ENCODE measurements at regions not wholly inside any gene's neighbourhood (a gene's known extent, or its start where the extent isn't known, plus 50 kb on each side); places are given as distances from the start of the nearest gene placed in this dataset.

DNA sequence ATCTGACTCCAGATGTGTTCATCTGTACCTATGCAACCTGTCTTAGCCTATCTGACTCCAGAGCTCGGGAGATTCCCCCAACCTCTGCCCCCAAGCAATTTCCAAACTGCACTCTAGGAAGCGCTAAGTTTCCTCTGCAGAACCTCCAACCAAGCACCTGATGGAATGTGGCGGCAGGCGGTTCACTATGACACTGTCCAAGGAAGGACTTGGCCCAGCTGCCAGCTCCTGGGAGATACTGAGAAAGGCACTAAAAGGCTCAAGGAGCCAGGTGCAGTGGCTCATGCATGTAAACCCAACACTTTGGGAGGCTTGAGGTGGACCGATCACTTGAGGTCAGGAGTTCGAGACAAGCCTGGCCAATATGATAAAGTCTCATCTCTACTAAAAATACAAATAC, 244.0 kb downstream of the BCL11B start:
- intact Hi-C loops (cut with DNase I; ENCODE audit: low total_unique reads) = no loop called here
- H3K4me3 ChIP-seq = no peak overlapping the region
- no peak for DNase-seq (ENCODE audit: low spot score in 2 of 2)

GRCh38 chr14:99028521-99028920, 243.5 kb downstream of the BCL11B start:
- DNase-seq (ENCODE audit: low spot score in 2 of 2) = no peak
- H3K27ac ChIP-seq = no peak overlapping the region
- no peaks in the 10 kb centered on the region for H3K27me3 ChIP-seq
- no peaks in the 10 kb centered on the region for H3K4me1 ChIP-seq
- intact Hi-C loops (cut with DNase I; ENCODE audit: low total_unique reads) = no loop called here
- no peaks in the 10 kb centered on the region for H3K36me3 ChIP-seq
- no peak for TF ChIP-seq POLR2AphosphoS5 (IDR thresholded peaks at IDR 0.05)
- TF ChIP-seq POLR2A (IDR thresholded peaks at IDR 0.05) = no peak
- H3K9me3 ChIP-seq = no peaks in the 10 kb centered on the region
- no peak overlapping the region for H3K4me3 ChIP-seq

More for the DNA sequence above, 244.0 kb downstream of the BCL11B start:
- no peaks in the 10 kb centered on the region for H3K27me3 ChIP-seq
- no peaks in the 10 kb centered on the region for H3K4me1 ChIP-seq
- H3K36me3 ChIP-seq = no peaks in the 10 kb centered on the region
- no peak for TF ChIP-seq POLR2A (IDR thresholded peaks at IDR 0.05)
- no peak for TF ChIP-seq POLR2AphosphoS5 (IDR thresholded peaks at IDR 0.05)
- no peak for TF ChIP-seq CTCF (IDR thresholded peaks at IDR 0.05)
- no peak overlapping the region for H3K27ac ChIP-seq
- H3K9me3 ChIP-seq = no peaks in the 10 kb centered on the region

GRCh38 chr14:99029145-99029915, 242.7 kb downstream of the BCL11B start:
- intact Hi-C loops (cut with DNase I; ENCODE audit: low total_unique reads) = no loop called here

DNA sequence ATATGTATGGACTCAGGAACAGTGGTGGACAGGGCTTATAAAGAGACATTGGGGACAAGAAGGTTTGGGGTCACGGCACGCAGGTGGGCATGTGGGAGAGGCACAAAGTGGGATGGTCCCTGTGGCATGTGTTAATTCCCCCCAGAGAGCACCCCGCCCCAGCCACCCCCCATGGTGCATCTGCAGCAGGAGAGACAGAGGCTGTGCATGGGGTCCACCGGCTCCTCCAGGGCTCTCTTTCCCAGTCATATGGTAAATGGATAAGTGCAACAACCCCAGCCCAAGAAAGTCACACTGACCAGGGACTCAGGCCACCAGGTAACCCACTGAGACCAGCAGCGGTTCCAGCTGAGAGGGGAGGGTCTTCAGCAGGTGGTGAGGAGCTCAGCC, 242.1 kb downstream of the BCL11B start:
- Histone ChIP-seq H3K36me3 (no peaks in the 10 kb centered on the region), H3K9me3 (no peaks in the 10 kb centered on the region), H3K4me3 (no peak overlapping the region), H3K27ac (no peak overlapping the region), H3K4me1 (no peaks in the 10 kb centered on the region), H3K27me3 (no peaks in the 10 kb centered on the region)
- no peak for DNase-seq (ENCODE audit: low spot score in 2 of 2)
- TF ChIP-seq CTCF (IDR thresholded peaks at IDR 0.05) = no peak
- no peak for TF ChIP-seq POLR2A (IDR thresholded peaks at IDR 0.05)
- TF ChIP-seq POLR2AphosphoS5 (IDR thresholded peaks at IDR 0.05) = no peak
- intact Hi-C loops (cut with DNase I; ENCODE audit: low total_unique reads) = no loop called here

More at GRCh38 chr14:99029145-99029915, 242.7 kb downstream of the BCL11B start:
- Histone ChIP-seq H3K9me3 (no peaks in the 10 kb centered on the region), H3K36me3 (no peaks in the 10 kb centered on the region), H3K27ac (no peak overlapping the region), H3K4me3 (no peak overlapping the region), H3K4me1 (no peaks in the 10 kb centered on the region), H3K27me3 (no peaks in the 10 kb centered on the region)
- TF ChIP-seq POLR2AphosphoS5 (IDR thresholded peaks at IDR 0.05) = no peak
- TF ChIP-seq POLR2A (IDR thresholded peaks at IDR 0.05) = no peak
- TF ChIP-seq CTCF (IDR thresholded peaks at IDR 0.05) = no peak
- DNase-seq (ENCODE audit: low spot score in 2 of 2) = no peak

DNA sequence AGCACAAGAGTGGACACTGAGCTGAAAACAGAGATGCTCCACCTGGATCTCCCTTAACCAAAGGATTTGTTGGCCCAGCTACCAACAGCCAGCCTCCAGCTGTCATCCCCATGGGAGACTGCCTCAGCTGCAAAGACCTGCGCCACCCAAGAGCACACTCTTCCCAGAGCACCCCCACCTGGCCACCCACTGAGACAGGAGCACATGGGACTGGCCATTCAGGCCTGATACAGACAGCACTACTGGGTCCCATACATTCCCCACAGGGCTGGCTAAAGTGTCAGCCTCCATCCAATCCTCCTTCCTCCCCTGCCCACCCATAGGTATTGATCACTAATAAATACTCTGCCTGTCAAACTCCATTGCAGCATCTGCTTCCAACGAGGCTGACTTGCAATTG, 241.5 kb downstream of the BCL11B start:
- no peak for DNase-seq (ENCODE audit: low spot score in 2 of 2)
- Histone ChIP-seq H3K9me3 (no peaks in the 10 kb centered on the region), H3K27me3 (no peaks in the 10 kb centered on the region), H3K36me3 (no peaks in the 10 kb centered on the region), H3K27ac (no peak overlapping the region), H3K4me3 (no peak overlapping the region), H3K4me1 (peaks cover 0 to under 1% of the 10 kb centered on the region in 2 donors)
- TF ChIP-seq POLR2AphosphoS5 (IDR thresholded peaks at IDR 0.05) (no peak), CTCF (IDR thresholded peaks at IDR 0.05) (no peak), POLR2A (IDR thresholded peaks at IDR 0.05) (no peak)
- intact Hi-C loops (cut with DNase I; ENCODE audit: low total_unique reads) = no loop called here

Data from breast epithelium (tissue), 4 donors.